ENCODE measurements at regions not wholly inside any gene's neighbourhood (a gene's known extent, or its start where the extent isn't known, plus 50 kb on each side); places are given as distances from the start of the nearest gene placed in this dataset.
"Not testable (repeated sequence)": the region's sequence is repeated elsewhere in the genome, so short reads cannot be mapped to it uniquely, and the experiment has no call there.

DNA sequence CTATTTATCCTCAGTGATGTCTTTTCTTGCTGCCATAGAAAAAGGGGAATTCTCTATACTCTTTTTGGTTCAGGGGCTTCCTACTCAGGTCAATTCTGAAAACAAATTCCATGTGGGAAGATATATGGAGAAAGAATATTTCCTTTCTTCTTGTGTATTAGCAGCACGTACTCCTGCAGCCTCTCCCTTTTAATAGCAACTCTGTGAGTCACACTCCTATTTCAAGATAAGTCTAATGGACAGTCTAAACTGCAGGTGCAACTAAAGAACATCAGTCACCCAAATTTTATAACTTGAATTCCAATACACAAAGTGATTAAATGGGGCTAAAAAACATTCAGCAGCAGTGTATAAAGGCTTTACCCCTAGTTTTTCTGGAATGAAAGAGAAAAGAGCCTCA is 942.2 kb downstream of the CNTNAP5 start:
- no peak for DNase-seq

DNA sequence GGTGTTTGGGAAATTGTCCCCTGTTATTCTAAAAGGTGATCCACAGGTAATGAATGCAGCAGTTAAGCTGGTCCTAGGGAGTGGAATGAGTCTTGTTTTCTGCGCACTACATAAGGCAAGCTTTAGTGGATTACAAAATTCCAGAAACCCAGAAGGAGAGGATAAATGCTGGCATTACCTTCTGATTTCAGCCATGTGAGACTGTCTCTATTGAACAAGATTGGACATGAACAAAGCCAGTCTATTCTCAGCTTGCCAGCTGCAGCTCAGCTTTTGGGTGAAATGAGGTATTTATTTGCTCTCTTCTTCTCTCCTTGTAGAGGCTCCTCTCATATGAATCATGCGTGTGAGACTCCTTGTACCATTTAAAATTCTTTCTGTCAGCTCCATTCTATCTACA is 944.9 kb downstream of the CNTNAP5 start:
- DNase-seq, result no peak

DNA sequence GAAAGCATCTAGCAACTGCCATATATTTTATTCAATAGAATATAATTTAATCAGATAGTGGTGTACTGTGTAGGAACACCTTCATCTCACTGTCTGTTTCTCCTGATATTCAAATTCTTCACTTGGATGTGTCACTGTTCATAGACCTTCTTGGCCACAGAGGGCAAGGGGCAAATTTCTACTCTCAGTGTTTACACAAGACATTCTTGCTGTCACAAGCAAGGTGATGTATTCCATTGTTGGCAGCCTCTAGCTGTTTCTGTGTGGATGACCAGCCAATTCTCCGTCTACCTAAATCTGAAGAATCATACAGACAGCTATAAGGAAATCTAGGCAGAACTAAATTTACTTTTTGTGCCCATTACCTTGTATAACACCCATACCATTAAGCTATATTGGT is 948.3 kb downstream of the CNTNAP5 start:
- no peak for DNase-seq

- DNase-seq, result no peak
Measured at GRCh38 chr2:124975224-124975623, 950.1 kb downstream of the CNTNAP5 start.

DNA sequence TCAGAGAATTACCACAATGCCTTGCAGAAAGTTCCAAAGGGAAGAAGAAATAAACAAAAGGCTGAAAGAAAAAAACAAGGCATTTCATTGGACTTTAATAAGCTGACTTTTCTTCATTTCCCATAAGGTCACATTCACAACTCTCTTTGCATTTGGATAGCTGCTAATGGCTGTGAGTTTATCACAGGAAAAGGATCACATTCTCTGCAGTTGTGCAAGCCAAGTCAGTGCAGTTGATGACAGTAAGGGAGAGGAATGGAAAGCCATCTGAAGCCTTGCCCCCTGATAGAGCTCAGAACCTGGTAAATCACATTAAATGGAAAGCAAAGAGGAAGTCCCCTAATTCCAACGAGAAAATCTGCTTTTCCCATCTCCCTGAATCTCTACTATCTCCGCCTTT is 950.6 kb downstream of the CNTNAP5 start:
- no peak for DNase-seq

GRCh38 chr2:124978597-124978996 is 953.5 kb downstream of the CNTNAP5 start:
- no peak for DNase-seq

DNA sequence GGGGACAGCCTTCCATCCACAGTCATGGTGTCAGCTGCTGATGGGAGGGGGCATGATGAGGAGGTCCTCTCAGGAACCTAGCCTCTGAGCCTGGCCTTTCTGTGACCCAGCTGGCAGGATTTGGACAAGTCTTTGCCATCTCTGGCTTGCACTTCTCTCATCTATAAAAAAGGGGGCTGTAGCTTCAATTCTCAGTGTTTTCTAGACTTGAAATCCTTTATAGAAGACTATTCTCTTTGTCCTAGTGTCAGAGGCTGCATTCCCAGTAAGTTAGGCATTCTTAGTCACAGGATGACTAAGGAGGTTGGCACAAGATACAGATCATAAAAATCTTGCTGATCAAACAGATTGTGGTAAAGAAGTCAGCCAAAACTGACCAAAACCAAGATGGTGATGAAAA is 958.5 kb downstream of the CNTNAP5 start:
- no peak for DNase-seq

- DNase-seq, result no peak
Measured at GRCh38 chr2:124985270-124985669, 960.2 kb downstream of the CNTNAP5 start.

DNA sequence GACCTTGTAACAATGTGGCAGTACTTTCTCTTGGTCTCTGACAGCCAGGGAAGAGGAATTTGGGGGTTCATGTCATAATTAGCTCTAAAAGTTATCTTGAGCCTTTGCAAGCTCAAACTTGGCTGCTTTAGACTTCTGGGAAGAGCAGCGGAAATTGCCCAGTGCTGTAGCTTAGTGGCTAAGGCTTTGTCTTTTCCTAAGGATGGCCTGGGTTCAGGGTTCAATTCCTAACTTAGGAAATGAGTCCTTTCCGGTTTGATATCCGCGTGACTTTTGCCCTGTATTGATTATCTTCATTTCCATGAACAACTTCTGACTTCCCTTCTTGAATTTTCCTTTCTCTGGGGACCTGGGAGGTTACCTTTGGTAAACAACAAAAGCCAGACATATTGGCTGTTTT is 961.0 kb downstream of the CNTNAP5 start:
- DNase-seq, result no peak

GRCh38 chr2:124986870-124987269 is 961.8 kb downstream of the CNTNAP5 start:
- DNase-seq, result not testable (repeated sequence)

- DNase-seq, result not testable (repeated sequence)
Measured at GRCh38 chr2:124987436-124987835, 962.3 kb downstream of the CNTNAP5 start.

DNA sequence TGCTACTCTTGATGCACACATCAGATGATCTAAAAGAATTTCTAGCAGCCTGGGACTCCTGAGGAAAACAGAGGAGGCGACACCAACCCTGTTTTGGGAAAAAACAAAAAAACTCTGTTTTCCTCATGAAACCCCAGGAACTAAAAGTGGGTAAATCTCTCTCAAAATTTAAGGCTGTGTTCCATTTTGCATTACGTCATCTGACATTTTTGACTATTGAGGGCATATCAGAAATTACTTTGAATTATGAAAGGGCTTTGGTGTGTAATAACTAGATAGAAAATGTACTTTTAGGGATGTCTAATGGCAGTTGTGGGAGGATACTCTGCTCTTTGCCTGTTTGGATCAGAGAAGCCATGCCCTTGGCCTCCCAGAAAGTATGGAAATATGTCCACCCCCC is 963.0 kb downstream of the CNTNAP5 start:
- no peak for DNase-seq

DNA sequence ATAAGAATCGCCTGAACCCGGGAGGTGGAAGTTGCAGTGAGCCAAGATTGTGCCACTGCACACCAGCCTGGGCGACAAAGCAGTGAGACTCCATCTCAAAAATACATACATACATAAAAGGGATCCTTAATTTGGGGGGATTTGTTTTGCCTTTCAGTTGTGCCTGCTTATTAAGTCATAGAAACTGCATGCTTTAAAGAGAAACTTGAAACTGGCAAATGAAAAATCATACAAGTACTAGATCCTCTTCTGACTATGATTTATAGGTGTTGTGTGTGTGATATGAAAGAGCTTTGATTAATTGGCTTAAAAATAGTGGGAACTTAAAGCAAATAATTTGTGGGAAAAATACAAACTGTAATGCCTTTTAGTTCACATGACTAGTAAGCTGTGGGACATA is 963.7 kb downstream of the CNTNAP5 start:
- DNase-seq, result no peak

GRCh38 chr2:124993809-124994208 is 968.7 kb downstream of the CNTNAP5 start:
- DNase-seq, result no peak

DNA sequence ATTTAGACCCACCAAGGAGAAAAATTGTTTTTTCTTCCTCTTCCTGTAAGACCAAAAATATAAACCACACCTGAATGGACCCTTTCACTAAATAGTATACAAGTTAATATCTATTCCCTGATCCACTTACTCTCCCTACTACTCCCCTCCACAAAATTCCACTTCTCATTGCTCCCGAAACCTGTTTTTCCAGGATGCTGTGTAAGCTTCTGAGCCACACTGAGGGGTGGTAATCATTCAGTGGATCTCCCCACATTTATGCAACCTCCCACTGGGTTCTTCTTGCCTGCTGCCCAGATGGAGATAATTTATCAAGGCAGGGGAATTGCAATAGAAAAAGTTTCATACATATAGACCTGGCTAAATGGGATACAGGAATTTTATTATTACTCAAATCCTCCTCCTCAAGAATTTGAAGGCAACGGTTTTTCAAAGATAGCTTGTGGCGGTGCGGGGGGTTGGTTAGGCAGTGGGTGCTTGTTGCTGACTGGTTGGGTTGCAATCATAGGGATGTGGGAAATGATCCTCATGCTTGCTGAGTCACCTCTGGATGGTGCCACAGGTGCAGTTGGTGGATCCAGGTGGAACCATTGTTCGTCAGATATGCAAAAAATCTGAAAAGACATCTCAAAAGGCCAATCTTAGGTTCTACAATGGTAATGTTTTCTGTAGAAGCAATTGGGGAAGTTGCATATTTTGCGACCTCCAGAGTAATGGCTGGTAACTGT is 970.3 kb downstream of the CNTNAP5 start:
- no peak for DNase-seq

GRCh38 chr2:124996406-124996805 is 971.3 kb downstream of the CNTNAP5 start:
- DNase-seq, result no peak

GRCh38 chr2:124999906-125000305 is 974.8 kb downstream of the CNTNAP5 start:
- no peak for DNase-seq

DNA sequence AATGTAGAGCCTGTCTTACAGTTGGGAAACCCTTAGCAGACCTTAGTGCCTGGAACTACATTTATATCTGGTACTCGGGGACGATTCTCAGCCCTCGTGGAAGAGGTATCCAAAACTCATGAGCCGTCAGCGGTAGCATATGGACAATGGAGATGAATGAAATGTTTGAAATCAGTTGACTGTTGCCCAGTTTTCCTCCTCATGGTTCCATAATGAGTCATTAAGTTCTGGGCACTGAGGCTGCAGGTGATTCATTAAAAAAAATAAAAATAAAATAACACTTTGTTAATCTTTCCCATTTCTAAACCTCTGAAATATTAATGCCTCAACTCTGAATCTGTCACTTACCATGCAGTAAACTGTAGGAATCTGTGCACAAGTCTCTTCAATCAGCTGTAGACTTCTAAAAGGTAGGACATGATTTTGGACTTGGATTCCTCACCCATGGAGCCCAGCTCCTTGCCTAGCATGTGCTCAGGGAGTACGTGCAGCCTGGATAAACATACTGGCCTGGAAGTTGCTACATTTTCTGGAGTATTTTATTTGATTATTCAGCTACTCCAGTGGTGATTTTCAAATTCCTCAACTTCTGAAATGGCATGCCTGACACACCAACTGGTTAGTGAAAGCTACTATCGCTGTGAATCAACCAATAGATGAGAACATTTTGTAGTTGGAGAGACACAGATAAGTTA is 979.2 kb downstream of the CNTNAP5 start:
- DNase-seq, result no peak

DNA sequence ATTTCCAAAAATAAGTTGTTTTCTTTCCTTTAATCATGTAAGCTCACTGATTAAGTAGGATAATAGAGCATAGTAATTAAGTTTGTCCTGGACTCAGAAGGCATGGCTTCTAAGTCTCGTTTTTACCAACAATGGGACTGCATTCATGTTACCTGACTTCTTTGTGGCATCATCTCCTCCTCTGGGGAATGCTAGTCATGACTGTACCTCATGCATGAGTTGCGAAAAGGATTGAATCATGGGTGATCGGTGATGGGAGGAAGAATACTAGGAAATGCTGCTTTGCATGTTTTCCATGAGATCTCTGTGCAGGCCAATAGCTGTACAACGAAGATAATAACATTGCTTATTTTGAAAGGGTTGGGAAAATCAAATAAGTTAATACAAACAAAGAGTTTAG is 981.6 kb downstream of the CNTNAP5 start:
- no peak for DNase-seq

- DNase-seq, result not testable (repeated sequence)
Measured at GRCh38 chr2:125028721-125029120, 1003.6 kb downstream of the CNTNAP5 start.

DNA sequence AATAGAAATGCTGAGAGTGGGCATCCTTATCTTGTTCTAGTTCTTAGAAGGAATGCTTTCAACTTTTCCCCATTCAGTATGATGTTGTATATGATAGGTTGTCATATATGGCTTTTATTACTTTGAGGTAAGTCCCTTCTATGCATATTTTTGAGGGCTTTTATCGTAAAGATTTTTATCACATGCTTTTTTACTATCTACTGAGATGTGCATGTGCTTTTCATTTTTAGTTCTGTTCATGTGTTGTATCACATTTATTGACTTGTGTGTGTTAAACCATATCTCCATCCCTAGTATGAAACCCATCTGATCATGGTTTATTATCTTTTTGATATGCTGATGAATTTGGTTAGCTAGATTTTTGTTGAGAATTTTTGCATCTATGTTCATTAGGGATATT is 1008.8 kb downstream of the CNTNAP5 start:
- DNase-seq, result no peak

DNA sequence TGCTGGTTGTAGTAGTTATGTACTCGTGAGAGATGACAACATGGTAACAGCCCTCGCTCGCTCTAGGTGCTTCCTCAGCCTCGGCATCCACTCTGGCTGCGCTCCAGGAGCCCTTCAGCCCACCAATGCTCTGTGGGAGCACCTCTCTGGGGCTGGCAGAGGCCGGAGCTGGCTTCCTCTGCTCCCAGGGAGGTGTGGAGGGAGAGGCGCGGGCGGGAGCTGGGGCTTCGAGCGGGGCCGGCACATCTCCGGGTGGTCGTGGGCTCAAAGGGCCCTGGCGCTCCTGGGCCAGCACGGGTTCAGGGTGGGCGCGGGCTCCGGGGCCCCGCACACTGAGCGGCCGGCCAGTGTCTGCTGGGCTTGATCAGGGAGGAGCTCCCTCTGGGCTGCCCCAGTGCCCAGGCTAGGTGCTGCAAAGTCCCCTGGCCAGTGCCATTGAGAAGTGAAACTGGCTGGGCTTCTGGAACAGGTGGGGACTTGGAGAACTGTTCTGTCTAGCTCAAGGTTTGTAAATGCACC is 1012.1 kb downstream of the CNTNAP5 start:
- no peak for DNase-seq

- DNase-seq, result no peak
Measured at GRCh38 chr2:125041846-125042245, 1016.8 kb downstream of the CNTNAP5 start.

GRCh38 chr2:125042727-125043126 is 1017.6 kb downstream of the CNTNAP5 start:
- DNase-seq, result no peak

All from stimulated activated naive CD4-positive, alpha-beta T cell (primary cell).